ENCODE measurements at regions not wholly inside any gene's neighbourhood (a gene's known extent, or its start where the extent isn't known, plus 50 kb on each side); places are given as distances from the start of the nearest gene placed in this dataset.

GRCh38 chr11:15893080-15893492, 463.3 kb downstream of the SOX6 start:
- H3K27ac ChIP-seq (replicated peaks): no peak overlapping the region
- intact Hi-C loops (cut with micrococcal nuclease): no loop called here
- H3K4me3 ChIP-seq: no peak overlapping the region
- H3K36me3 ChIP-seq: no peaks in the 10 kb centered on the region
- H3K9me3 ChIP-seq (replicated peaks): no peaks in the 10 kb centered on the region
- TF ChIP-seq CTCF (IDR thresholded peaks at IDR 0.05; ENCODE audit: borderline replicate concordance): no peak
- H3K27me3 ChIP-seq (ENCODE audit: low read depth): no peaks in the 10 kb centered on the region
- H3K4me1 ChIP-seq: peaks cover 9% of the 10 kb centered on the region
- DNase-seq: no peak

GRCh38 chr11:15896026-15896425, 460.3 kb downstream of the SOX6 start:
- DNase-seq: no peak
- no peak for TF ChIP-seq CTCF (IDR thresholded peaks at IDR 0.05; ENCODE audit: borderline replicate concordance)
- Histone ChIP-seq H3K4me1 (peaks cover 6% of the 10 kb centered on the region), H3K27me3 (ENCODE audit: low read depth) (no peaks in the 10 kb centered on the region), H3K36me3 (no peaks in the 10 kb centered on the region), H3K9me3 (replicated peaks) (no peaks in the 10 kb centered on the region), H3K4me3 (no peak overlapping the region), H3K27ac (replicated peaks) (no peak overlapping the region)
- intact Hi-C loops (cut with micrococcal nuclease): no loop called here

GRCh38 chr11:15896530-15896929, 459.8 kb downstream of the SOX6 start:
- no peaks in the 10 kb centered on the region for H3K27me3 ChIP-seq (ENCODE audit: low read depth)
- H3K9me3 ChIP-seq (replicated peaks): no peaks in the 10 kb centered on the region
- H3K4me3 ChIP-seq: no peak overlapping the region
- no peak for TF ChIP-seq CTCF (IDR thresholded peaks at IDR 0.05; ENCODE audit: borderline replicate concordance)
- H3K27ac ChIP-seq (replicated peaks): no peak overlapping the region
- H3K36me3 ChIP-seq: no peaks in the 10 kb centered on the region
- no peak for DNase-seq
- intact Hi-C loops (cut with micrococcal nuclease): no loop called here
- peaks cover 11% of the 10 kb centered on the region for H3K4me1 ChIP-seq

- intact Hi-C loops (cut with micrococcal nuclease): no loop called here
- TF ChIP-seq CTCF (IDR thresholded peaks at IDR 0.05; ENCODE audit: borderline replicate concordance): no peak
- Histone ChIP-seq H3K4me3 (no peak overlapping the region), H3K4me1 (peaks cover 17% of the 10 kb centered on the region), H3K27ac (replicated peaks) (no peak overlapping the region), H3K36me3 (no peaks in the 10 kb centered on the region), H3K9me3 (replicated peaks) (no peaks in the 10 kb centered on the region), H3K27me3 (ENCODE audit: low read depth) (no peaks in the 10 kb centered on the region)
- DNase-seq: no peak
Observed at GRCh38 chr11:15897211-15897960, 459.0 kb downstream of the SOX6 start.

- Histone ChIP-seq H3K9me3 (replicated peaks) (no peaks in the 10 kb centered on the region), H3K27me3 (ENCODE audit: low read depth) (no peaks in the 10 kb centered on the region), H3K4me3 (no peak overlapping the region), H3K36me3 (no peaks in the 10 kb centered on the region), H3K4me1 (peaks cover 12% of the 10 kb centered on the region), H3K27ac (replicated peaks) (no peak overlapping the region)
- no peak for DNase-seq
- TF ChIP-seq CTCF (IDR thresholded peaks at IDR 0.05; ENCODE audit: borderline replicate concordance): peak; percentile 62
- intact Hi-C loops (cut with micrococcal nuclease): no loop called here
Observed at GRCh38 chr11:15901054-15901453, 455.3 kb downstream of the SOX6 start.
